ENCODE measurements at regions not wholly inside any gene's neighbourhood (a gene's known extent, or its start where the extent isn't known, plus 50 kb on each side); places are given as distances from the start of the nearest gene placed in this dataset.

GRCh38 chr14:98077176-98077575, 1194.8 kb downstream of the BCL11B start:
- TF ChIP-seq EZH2 (IDR thresholded peaks at IDR 0.05; ENCODE audit: insufficient read depth, low read length), result no peak
- TF ChIP-seq, protein P1, sequence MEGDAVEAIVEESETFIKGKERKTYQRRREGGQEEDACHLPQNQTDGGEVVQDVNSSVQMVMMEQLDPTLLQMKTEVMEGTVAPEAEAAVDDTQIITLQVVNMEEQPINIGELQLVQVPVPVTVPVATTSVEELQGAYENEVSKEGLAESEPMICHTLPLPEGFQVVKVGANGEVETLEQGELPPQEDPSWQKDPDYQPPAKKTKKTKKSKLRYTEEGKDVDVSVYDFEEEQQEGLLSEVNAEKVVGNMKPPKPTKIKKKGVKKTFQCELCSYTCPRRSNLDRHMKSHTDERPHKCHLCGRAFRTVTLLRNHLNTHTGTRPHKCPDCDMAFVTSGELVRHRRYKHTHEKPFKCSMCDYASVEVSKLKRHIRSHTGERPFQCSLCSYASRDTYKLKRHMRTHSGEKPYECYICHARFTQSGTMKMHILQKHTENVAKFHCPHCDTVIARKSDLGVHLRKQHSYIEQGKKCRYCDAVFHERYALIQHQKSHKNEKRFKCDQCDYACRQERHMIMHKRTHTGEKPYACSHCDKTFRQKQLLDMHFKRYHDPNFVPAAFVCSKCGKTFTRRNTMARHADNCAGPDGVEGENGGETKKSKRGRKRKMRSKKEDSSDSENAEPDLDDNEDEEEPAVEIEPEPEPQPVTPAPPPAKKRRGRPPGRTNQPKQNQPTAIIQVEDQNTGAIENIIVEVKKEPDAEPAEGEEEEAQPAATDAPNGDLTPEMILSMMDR (IDR thresholded peaks at IDR 0.05; ENCODE audit: insufficient read depth, low read depth, low read length), result no peak

Measured in astrocyte (in vitro differentiated cells and primary cell).